ENCODE measurements at regions not wholly inside any gene's neighbourhood (a gene's known extent, or its start where the extent isn't known, plus 50 kb on each side); places are given as distances from the start of the nearest gene placed in this dataset.
"Not testable (repeated sequence)": the region's sequence is repeated elsewhere in the genome, so short reads cannot be mapped to it uniquely, and the experiment has no call there.

GRCh38 chr10:114874827-114875411 is 53.3 kb downstream of the FHIP2A start (continued):
- TF ChIP-seq TSHZ1 (tag by site-specific recombination; IDR thresholded peaks at IDR 0.05; ENCODE audit: borderline replicate concordance) (no peak), SCRT1 (tag by site-specific recombination; IDR thresholded peaks at IDR 0.05; ENCODE audit: borderline replicate concordance) (no peak), ZNF19 (tag by site-specific recombination; IDR thresholded peaks at IDR 0.05; ENCODE audit: low read depth) (no peak), ZNF23 (tag by site-specific recombination; IDR thresholded peaks at IDR 0.05; ENCODE audit: borderline replicate concordance) (no peak), ZNF580 (tag by site-specific recombination; IDR thresholded peaks at IDR 0.05) (no peak), ZNF112 (tag by site-specific recombination; IDR thresholded peaks at IDR 0.05) (no peak)

- H3K9me3 ChIP-seq (ENCODE audit: control insufficient read depth, insufficient read depth, low read depth, low read length); H3K4me1 ChIP-seq (ENCODE audit: control insufficient read depth, insufficient read depth, low read length); H3K4me3 ChIP-seq (ENCODE audit: low read depth, low read length); POLR2A ChIA-PET; H3K36me3 ChIP-seq (ENCODE audit: control insufficient read depth in 2 of 2, insufficient read depth in 1 of 2, low read length in 2 of 2); H3K27ac ChIP-seq (ENCODE audit: extremely low read depth, low read depth, low read length): not testable (repeated sequence)
- CTCF ChIA-PET = interaction anchor here (0.6 to 4.7 kb wide), 6 partner anchors 19 to 404 kb away, joined by 3 to 87 read pairs (median 6); partner anchors contain the start of gene TRUB1
- peak; percentile 96 for TF ChIP-seq ZNF366 (tag by site-specific recombination; conservative IDR thresholded peaks at IDR 0.05)
- peak; percentile 95 for TF ChIP-seq PRDM1 (tag by site-specific recombination; IDR thresholded peaks at IDR 0.05)
These were observed 54.1 kb downstream of the FHIP2A start for GRCh38 chr10:114875590-114876081.

GRCh38 chr10:114876169-114876568 is 54.6 kb downstream of the FHIP2A start:
- ChIA-PET CTCF (interaction anchor here (0.6 to 4.7 kb wide), 16 partner anchors 9 to 406 kb away, joined by 3 to 87 read pairs (median 4); partner anchors contain the start of gene TRUB1), POLR2A (no interaction called here)
- Histone ChIP-seq H3K9me3 (ENCODE audit: control insufficient read depth, insufficient read depth, low read depth, low read length) (no peaks in the 10 kb centered on the region), H3K4me1 (ENCODE audit: control insufficient read depth, insufficient read depth, low read length) (peaks cover 8% of the 10 kb centered on the region), H3K27ac (ENCODE audit: extremely low read depth, low read depth, low read length) (no peak overlapping the region), H3K4me3 (ENCODE audit: low read depth, low read length) (no peak overlapping the region), H3K36me3 (ENCODE audit: control insufficient read depth in 2 of 2, insufficient read depth in 1 of 2, low read length in 2 of 2) (no peaks in the 10 kb centered on the region)
- TF ChIP-seq ZNF292 (tag by site-specific recombination; IDR thresholded peaks at IDR 0.05; ENCODE audit: borderline replicate concordance, low read depth) (no peak), ZSCAN16 (tag by site-specific recombination; IDR thresholded peaks at IDR 0.05) (no peak), PRDM4 (tag by site-specific recombination; IDR thresholded peaks at IDR 0.05) (no peak), KLF9 (tag by site-specific recombination; IDR thresholded peaks at IDR 0.05; ENCODE audit: low read depth) (no peak), KLF10 (tag by site-specific recombination; IDR thresholded peaks at IDR 0.05) (no peak), ZNF133 (tag by site-specific recombination; IDR thresholded peaks at IDR 0.05) (no peak), ZNF335 (tag by site-specific recombination; conservative IDR thresholded peaks at IDR 0.05) (no peak), ZNF362 (tag by site-specific recombination; IDR thresholded peaks at IDR 0.05) (no peak), ZNF530 (tag by site-specific recombination; IDR thresholded peaks at IDR 0.05; ENCODE audit: low read depth) (no peak), ZNF140 (tag by site-specific recombination; IDR thresholded peaks at IDR 0.05) (no peak), ZBTB20 (tag by site-specific recombination; IDR thresholded peaks at IDR 0.05) (no peak), ZNF585B (tag by site-specific recombination; IDR thresholded peaks at IDR 0.05) (no peak), ZNF501 (tag by site-specific recombination; IDR thresholded peaks at IDR 0.05) (no peak), ZNF777 (tag by site-specific recombination; IDR thresholded peaks at IDR 0.05; ENCODE audit: borderline replicate concordance) (no peak), AEBP2 (tag by site-specific recombination; IDR thresholded peaks at IDR 0.05; ENCODE audit: borderline replicate concordance) (no peak), MEIS1 (CRISPR knock-in tag; IDR thresholded peaks at IDR 0.05; ENCODE audit: borderline replicate concordance) (no peak)

All from HEK293 (cell line).